ENCODE measurements at regions not wholly inside any gene's neighbourhood (a gene's known extent, or its start where the extent isn't known, plus 50 kb on each side); places are given as distances from the start of the nearest gene placed in this dataset.

- peak in 1 of 3 donors; percentile 14 for DNase-seq (ENCODE audit: low read depth in 2 of 3, low spot score in 1 of 3)
These were observed 93.7 kb upstream of the SPON1 start for GRCh38 chr11:13868710-13869397.

GRCh38 chr11:13869398-13869886 is 93.1 kb upstream of the SPON1 start:
- DNase-seq (ENCODE audit: low read depth in 2 of 3, low spot score in 1 of 3), result no peak

GRCh38 chr11:13874597-13874996 is 87.9 kb upstream of the SPON1 start:
- DNase-seq (ENCODE audit: low read depth in 2 of 3, low spot score in 1 of 3), result no peak

- DNase-seq (ENCODE audit: low read depth in 2 of 3, low spot score in 1 of 3), result no peak
These were observed 86.9 kb upstream of the SPON1 start for GRCh38 chr11:13875643-13876042.

GRCh38 chr11:13876423-13876822 is 86.1 kb upstream of the SPON1 start:
- DNase-seq (ENCODE audit: low read depth in 2 of 3, low spot score in 1 of 3), result no peak

- DNase-seq (ENCODE audit: low read depth in 2 of 3, low spot score in 1 of 3), result no peak
These were observed 84.4 kb upstream of the SPON1 start for GRCh38 chr11:13878077-13878476.

- no peak for DNase-seq (ENCODE audit: low read depth in 2 of 3, low spot score in 1 of 3)
These were observed 81.9 kb upstream of the SPON1 start for GRCh38 chr11:13880634-13881033.

GRCh38 chr11:13881226-13881905 is 81.2 kb upstream of the SPON1 start:
- DNase-seq (ENCODE audit: low read depth in 2 of 3, low spot score in 1 of 3), result no peak

- no peak for DNase-seq (ENCODE audit: low read depth in 2 of 3, low spot score in 1 of 3)
These were observed 79.5 kb upstream of the SPON1 start for GRCh38 chr11:13883042-13883441.

GRCh38 chr11:13883589-13883988 is 78.9 kb upstream of the SPON1 start:
- no peak for DNase-seq (ENCODE audit: low read depth in 2 of 3, low spot score in 1 of 3)

GRCh38 chr11:13884158-13884799 is 78.2 kb upstream of the SPON1 start:
- no peak for DNase-seq (ENCODE audit: low read depth in 2 of 3, low spot score in 1 of 3)

GRCh38 chr11:13885083-13885482 is 77.4 kb upstream of the SPON1 start:
- DNase-seq (ENCODE audit: low read depth in 2 of 3, low spot score in 1 of 3), result no peak

- DNase-seq (ENCODE audit: low read depth in 2 of 3, low spot score in 1 of 3), result no peak
These were observed 72.8 kb upstream of the SPON1 start for GRCh38 chr11:13889552-13890249.

- DNase-seq (ENCODE audit: low read depth in 2 of 3, low spot score in 1 of 3), result no peak
These were observed 70.6 kb upstream of the SPON1 start for GRCh38 chr11:13891911-13892310.

- no peak for DNase-seq (ENCODE audit: low read depth in 2 of 3, low spot score in 1 of 3)
These were observed 66.1 kb upstream of the SPON1 start for GRCh38 chr11:13896175-13896980.

- no peak for DNase-seq (ENCODE audit: low read depth in 2 of 3, low spot score in 1 of 3)
These were observed 65.6 kb upstream of the SPON1 start for GRCh38 chr11:13896981-13897353.

- no peak for DNase-seq (ENCODE audit: low read depth in 2 of 3, low spot score in 1 of 3)
These were observed 64.8 kb upstream of the SPON1 start for GRCh38 chr11:13897646-13898276.

- no peak for DNase-seq (ENCODE audit: low read depth in 2 of 3, low spot score in 1 of 3)
These were observed 62.9 kb upstream of the SPON1 start for GRCh38 chr11:13899603-13900002.

GRCh38 chr11:13902523-13902922 is 60.0 kb upstream of the SPON1 start:
- DNase-seq (ENCODE audit: low read depth in 2 of 3, low spot score in 1 of 3), result no peak

GRCh38 chr11:13905137-13905781 is 57.3 kb upstream of the SPON1 start:
- no peak for DNase-seq (ENCODE audit: low read depth in 2 of 3, low spot score in 1 of 3)

All from stimulated activated CD4-positive, alpha-beta T cell treated with anti-CD3 and anti-CD28 coated beads, Interleukin-12 subunit alpha, Interleukin-12 subunit beta, amount 100 ng/mL, for 48 hours (primary cell).